GM19351 (cell line): ENCODE measurements at regions not wholly inside any gene's neighbourhood (a gene's known extent, or its start where the extent isn't known, plus 50 kb on each side); places are given as distances from the start of the nearest gene placed in this dataset.

Experiments
- ATAC-seq: cut with Tn5 transposase; IDR thresholded peaks from one replicate; pipeline ENCODE4 v1.9.1; 2021; ENCODE audit warnings: mild to moderate bottlenecking, moderate library complexity; ENCODE audit not compliant: unreplicated experiment

- ATAC-seq = no peak
Observed at GRCh38 chr2:211055438-211055837, 499.0 kb downstream of the CPS1 start.

- no peak for ATAC-seq
Observed at GRCh38 chr2:211061612-211062296, 505.4 kb downstream of the CPS1 start.

GRCh38 chr2:211062297-211062612, 505.9 kb downstream of the CPS1 start:
- ATAC-seq = no peak

- ATAC-seq = no peak
Observed at GRCh38 chr2:211067029-211067428, 510.6 kb downstream of the CPS1 start.

GRCh38 chr2:211068108-211068780, 511.8 kb downstream of the CPS1 start:
- ATAC-seq = no peak

GRCh38 chr2:211070547-211070946, 514.1 kb downstream of the CPS1 start:
- no peak for ATAC-seq

GRCh38 chr2:211077216-211077767, 520.9 kb downstream of the CPS1 start:
- ATAC-seq = no peak

- no peak for ATAC-seq
Observed at GRCh38 chr2:211084352-211084751, 528.0 kb downstream of the CPS1 start.

- peak; percentile 79 for ATAC-seq
Observed at GRCh38 chr2:211085056-211085680, 528.8 kb downstream of the CPS1 start.

- ATAC-seq = no peak
Observed at GRCh38 chr2:211086049-211086448, 529.6 kb downstream of the CPS1 start.

GRCh38 chr2:211089127-211089526, 532.7 kb downstream of the CPS1 start:
- no peak for ATAC-seq

GRCh38 chr2:211093743-211094303, 537.4 kb downstream of the CPS1 start:
- peak; percentile 73 for ATAC-seq

- ATAC-seq = no peak
Observed at GRCh38 chr2:211103989-211104388, 547.6 kb downstream of the CPS1 start.

- no peak for ATAC-seq
Observed at GRCh38 chr2:211113334-211114175, 557.2 kb downstream of the CPS1 start.

- ATAC-seq = no peak
Observed at GRCh38 chr2:211114826-211115455, 558.5 kb downstream of the CPS1 start.

GRCh38 chr2:211117026-211117425, 560.6 kb downstream of the CPS1 start:
- no peak for ATAC-seq

- no peak for ATAC-seq
Observed at GRCh38 chr2:211126256-211126655, 569.9 kb downstream of the CPS1 start.

- ATAC-seq = no peak
Observed at GRCh38 chr2:211127501-211127900, 571.1 kb downstream of the CPS1 start.

- no peak for ATAC-seq
Observed at GRCh38 chr2:211128287-211128686, 571.9 kb downstream of the CPS1 start.

GRCh38 chr2:211129798-211130197, 573.4 kb downstream of the CPS1 start:
- ATAC-seq = no peak
